GM12872 (cell line): ENCODE measurements at regions not wholly inside any gene's neighbourhood (a gene's known extent, or its start where the extent isn't known, plus 50 kb on each side); places are given as distances from the start of the nearest gene placed in this dataset.

Experiments used
- TF ChIP-seq, protein P1 (sequence below): IDR thresholded peaks from 3 replicates; pipeline ENCODE4 v1.5.1; 2011; ENCODE audit warnings: low read depth, mild to moderate bottlenecking, low read length, moderate library complexity; ENCODE audit not compliant: insufficient read depth

DNA sequence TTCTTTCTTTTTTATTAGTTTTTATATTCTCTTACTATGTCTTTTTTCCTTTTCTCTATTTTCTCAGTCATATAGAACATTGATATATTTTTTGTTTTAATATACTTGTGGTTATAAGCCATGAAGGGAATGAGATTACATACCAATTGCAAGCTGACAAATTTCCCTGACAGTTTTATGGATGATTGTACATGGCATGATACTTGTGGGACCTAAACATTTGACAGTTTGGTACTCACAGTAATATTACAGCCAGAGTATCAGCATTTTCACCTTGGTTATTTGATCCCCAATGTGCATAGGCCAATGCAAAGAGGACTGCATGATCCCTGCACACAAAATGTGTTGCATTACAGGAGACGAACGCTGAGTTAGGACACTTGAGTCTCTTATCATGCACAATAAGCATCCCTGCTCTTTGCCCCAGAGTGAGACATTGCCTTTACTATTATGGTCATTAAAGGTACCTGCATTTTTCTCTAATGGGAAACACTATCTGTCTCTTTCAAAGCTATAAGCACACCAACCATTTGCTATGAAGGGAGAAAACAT lies 713.4 kb upstream of the PCDH20 start:
- TF ChIP-seq, protein P1, sequence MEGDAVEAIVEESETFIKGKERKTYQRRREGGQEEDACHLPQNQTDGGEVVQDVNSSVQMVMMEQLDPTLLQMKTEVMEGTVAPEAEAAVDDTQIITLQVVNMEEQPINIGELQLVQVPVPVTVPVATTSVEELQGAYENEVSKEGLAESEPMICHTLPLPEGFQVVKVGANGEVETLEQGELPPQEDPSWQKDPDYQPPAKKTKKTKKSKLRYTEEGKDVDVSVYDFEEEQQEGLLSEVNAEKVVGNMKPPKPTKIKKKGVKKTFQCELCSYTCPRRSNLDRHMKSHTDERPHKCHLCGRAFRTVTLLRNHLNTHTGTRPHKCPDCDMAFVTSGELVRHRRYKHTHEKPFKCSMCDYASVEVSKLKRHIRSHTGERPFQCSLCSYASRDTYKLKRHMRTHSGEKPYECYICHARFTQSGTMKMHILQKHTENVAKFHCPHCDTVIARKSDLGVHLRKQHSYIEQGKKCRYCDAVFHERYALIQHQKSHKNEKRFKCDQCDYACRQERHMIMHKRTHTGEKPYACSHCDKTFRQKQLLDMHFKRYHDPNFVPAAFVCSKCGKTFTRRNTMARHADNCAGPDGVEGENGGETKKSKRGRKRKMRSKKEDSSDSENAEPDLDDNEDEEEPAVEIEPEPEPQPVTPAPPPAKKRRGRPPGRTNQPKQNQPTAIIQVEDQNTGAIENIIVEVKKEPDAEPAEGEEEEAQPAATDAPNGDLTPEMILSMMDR, result no peak

DNA sequence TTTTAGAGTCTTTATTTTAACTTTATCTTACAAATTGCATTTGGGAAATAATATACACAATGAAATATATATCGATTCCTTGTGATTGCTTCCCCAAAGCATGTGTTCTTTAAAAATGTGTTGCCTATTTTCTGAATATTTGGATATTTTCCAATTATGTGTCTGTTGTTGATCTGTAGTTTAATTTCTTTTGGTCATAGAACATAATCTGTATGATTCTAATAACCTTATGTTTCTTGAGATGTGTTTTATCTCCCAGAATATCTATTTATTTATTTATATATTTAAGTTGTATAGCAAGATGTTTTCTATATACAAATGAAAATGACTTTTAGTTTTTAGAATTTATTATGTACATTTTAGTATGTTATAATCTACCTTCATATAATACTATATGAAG lies 710.8 kb upstream of the PCDH20 start:
- TF ChIP-seq, protein P1, result no peak

DNA sequence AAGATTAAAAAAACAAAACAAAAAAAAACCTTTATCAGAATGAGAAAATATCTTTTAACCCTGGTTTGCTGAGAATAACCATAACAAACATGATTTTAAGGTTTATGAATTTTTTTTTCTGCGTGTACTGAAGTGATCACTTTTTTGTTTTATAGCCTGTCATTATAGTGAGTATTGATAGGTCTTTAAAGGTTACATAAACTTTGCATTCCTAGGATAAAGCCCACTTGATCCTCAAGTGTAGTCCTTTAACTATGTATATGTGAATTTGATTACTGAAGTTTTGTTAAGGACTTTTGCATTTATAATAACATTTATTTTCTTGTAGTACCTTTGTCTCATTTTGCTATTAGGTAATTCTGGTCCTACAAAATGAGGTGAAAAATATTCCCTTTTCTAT lies 709.8 kb upstream of the PCDH20 start:
- TF ChIP-seq, protein P1, result no peak

DNA sequence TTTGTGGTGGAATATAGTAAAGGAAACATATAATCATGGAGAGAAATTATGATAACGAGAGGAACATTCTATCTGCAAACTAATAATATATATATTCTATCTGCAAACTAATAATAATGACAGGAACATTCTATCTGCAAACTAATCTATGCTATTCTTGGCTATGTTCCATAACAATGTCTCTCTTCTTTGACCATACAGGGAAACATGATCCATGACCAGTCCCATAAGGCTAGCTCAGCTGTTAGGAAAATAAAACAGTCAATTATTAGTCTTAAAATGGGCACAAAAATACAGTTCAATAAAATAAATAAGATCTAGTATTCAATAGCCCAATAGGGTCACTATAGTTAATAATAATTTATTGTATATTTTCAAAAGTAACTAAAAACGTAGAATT lies 707.8 kb upstream of the PCDH20 start:
- TF ChIP-seq, protein P1, result no peak

DNA sequence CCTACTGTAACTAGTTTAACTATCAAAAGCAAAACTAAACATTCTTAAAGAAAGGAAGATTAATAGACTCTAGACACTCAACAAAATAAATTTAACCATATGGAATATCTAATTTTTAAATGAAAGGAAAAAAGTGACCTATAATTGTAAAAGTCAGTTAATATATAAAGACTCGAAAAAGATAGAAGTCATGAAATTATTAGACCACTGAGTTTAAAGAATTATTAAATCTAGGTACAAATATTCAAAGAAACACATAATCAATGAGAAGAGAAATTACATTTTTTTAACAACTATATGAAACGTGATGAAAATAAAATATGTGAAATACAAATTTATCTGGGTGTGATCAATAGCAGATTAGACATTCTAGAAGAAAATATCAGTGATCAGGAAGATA lies 706.8 kb upstream of the PCDH20 start:
- TF ChIP-seq, protein P1, result no peak

DNA sequence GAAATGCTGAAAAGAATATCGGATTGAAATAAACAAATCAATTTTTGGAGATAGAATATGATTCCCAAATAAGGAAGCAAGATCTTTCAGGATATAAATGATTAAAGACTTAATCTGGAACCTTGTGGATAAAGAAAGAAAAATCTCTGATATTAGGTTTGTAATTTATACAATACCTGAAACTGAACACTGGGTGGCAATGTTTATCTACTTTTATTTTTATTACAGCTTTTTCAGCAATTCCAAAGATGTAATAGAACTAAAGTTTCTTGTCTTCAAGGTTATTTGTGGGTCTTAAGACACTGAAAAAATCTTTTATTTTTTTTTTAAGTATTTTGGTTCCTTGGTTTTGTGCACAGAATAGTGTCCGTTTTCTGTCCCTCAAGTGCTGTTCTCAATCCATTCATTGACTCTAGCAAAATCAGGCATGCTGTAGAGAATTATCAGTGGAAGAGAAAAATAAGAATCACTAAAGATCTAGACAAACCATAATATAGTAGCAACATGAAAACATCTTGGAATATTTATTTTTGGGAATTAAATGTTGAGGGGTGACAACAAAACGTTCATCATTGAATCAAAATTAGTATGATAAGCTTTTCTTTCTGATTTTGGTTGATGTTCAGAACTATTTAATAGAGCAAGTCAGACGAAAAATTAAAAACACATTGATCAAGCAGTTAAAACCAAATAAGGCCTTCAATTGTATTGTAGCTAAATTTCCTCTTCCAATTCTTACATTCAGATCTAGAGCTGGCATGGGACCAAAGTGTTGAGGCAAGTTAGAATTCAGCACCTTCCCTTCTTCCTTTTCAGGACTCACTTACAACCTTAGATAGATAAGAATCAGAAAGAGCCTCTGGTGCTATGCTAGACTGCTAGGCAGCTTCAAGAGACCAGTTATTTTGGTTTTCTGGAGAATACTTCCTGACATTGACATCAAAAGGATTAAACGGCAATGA lies 704.4 kb upstream of the PCDH20 start:
- TF ChIP-seq, protein P1, result no peak

DNA sequence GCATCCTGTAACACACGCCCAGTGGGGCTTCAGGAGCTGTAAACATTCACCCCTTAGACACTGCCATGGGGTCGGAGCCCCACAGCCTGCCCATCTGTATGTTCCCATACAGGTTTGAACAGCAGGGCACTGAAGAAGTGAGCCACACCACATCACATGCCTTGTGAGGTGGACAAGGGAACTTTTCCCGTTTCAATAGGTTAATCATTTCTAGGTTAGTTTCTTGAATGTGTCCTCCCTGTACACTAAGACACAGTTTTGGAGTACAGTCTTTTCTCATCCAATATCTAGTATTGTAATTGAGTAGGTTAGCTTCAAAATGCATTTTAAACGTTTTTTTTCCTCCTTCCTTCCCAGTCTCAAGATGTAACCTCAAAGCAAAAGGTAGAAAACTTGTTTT lies 700.2 kb upstream of the PCDH20 start:
- TF ChIP-seq, protein P1, result no peak
